MM.1S (cell line): ENCODE measurements at regions not wholly inside any gene's neighbourhood (a gene's known extent, or its start where the extent isn't known, plus 50 kb on each side); places are given as distances from the start of the nearest gene placed in this dataset.

Experiments
- DNase-seq: peaks from one replicate; pipeline ENCODE4 v3.0.0-alpha.2; 2015
- H2AFZ ChIP-seq: fragments of 300-600 bp; sonication (generic); 2 replicates; pipeline ENCODE4 v1.6.0; 2016; ENCODE audit warnings: antibody characterized with exemption, low read length
- H3F3A ChIP-seq: fragments of 300-600 bp; sonication (generic); 2 replicates; pipeline ENCODE4 v1.6.1; 2016; ENCODE audit warnings: mild to moderate bottlenecking, antibody characterized with exemption, low read length, moderate library complexity, mixed read lengths; ENCODE audit not compliant: insufficient read depth
- H3K27ac ChIP-seq: fragments of 300-600 bp; sonication (generic); 2 replicates; pipeline ENCODE4 v1.5.1; 2016; ENCODE audit warnings: mild to moderate bottlenecking, low read length
- H3K27me3 ChIP-seq: fragments of 300-600 bp; sonication (generic); replicated peaks from 2 replicates; pipeline ENCODE4 v1.6.0; 2016; ENCODE audit warnings: low read length; ENCODE audit not compliant: insufficient read depth
- H3K36me3 ChIP-seq: fragments of 300-600 bp; sonication (generic); replicated peaks from 2 replicates; pipeline ENCODE4 v1.6.1; 2016; ENCODE audit warnings: mild to moderate bottlenecking, low read length, mixed read lengths; ENCODE audit not compliant: insufficient read depth
- H3K4me1 ChIP-seq: fragments of 300-600 bp; sonication (generic); 2 replicates; pipeline ENCODE4 v1.6.1; 2016; ENCODE audit warnings: low read length, mixed read lengths
- H3K4me2 ChIP-seq: fragments of 300-600 bp; sonication (generic); 2 replicates; pipeline ENCODE4 v1.6.0; 2016; ENCODE audit warnings: low read depth, low read length
- H3K4me3 ChIP-seq: fragments of 300-600 bp; sonication (generic); 2 replicates; pipeline ENCODE4 v1.5.1; 2016; ENCODE audit warnings: low read length, mixed read lengths
- H3K79me2 ChIP-seq: fragments of 300-600 bp; sonication (generic); 2 replicates; pipeline ENCODE4 v1.6.1; 2016; ENCODE audit warnings: mixed run types, low read length, mixed read lengths
- H3K9ac ChIP-seq: fragments of 300-600 bp; sonication (generic); 2 replicates; pipeline ENCODE4 v1.6.1; 2016; ENCODE audit warnings: low read length, mixed read lengths
- H3K9me2 ChIP-seq: fragments of 300-600 bp; sonication (generic); replicated peaks from 2 replicates; pipeline ENCODE4 v1.6.1; 2016; ENCODE audit warnings: mild to moderate bottlenecking, low read length, mixed read lengths; ENCODE audit not compliant: insufficient read depth
- H3K9me3 ChIP-seq: fragments of 300-600 bp; sonication (generic); replicated peaks from 2 replicates; pipeline ENCODE4 v1.6.1; 2016; ENCODE audit warnings: mild to moderate bottlenecking, low read length, mixed read lengths; ENCODE audit not compliant: insufficient read depth
- H4K20me1 ChIP-seq: fragments of 300-600 bp; sonication (generic); 2 replicates; pipeline ENCODE4 v1.6.1; 2016; ENCODE audit warnings: mild to moderate bottlenecking, low read length, moderate library complexity, mixed read lengths; ENCODE audit not compliant: insufficient read depth
- EZH2 ChIP-seq: fragments of 300-600 bp; sonication (generic); optimal IDR thresholded peaks from 2 replicates; pipeline ENCODE3; 2017; ENCODE audit warnings: low read depth, mild to moderate bottlenecking, antibody characterized with exemption, low read length, mixed read lengths
- EZH2phosphoT487 ChIP-seq: fragments of 300-600 bp; sonication (generic); IDR thresholded peaks from 2 replicates; pipeline ENCODE4 v1.6.1; 2018; ENCODE audit warnings: antibody characterized with exemption, low read length
- TF ChIP-seq, protein P1 (sequence below): fragments of 300-600 bp; sonication (generic); IDR thresholded peaks from 2 replicates; pipeline ENCODE4 v1.5.1; 2016; ENCODE audit warnings: antibody characterized with exemption, low read length, mixed read lengths

DNA sequence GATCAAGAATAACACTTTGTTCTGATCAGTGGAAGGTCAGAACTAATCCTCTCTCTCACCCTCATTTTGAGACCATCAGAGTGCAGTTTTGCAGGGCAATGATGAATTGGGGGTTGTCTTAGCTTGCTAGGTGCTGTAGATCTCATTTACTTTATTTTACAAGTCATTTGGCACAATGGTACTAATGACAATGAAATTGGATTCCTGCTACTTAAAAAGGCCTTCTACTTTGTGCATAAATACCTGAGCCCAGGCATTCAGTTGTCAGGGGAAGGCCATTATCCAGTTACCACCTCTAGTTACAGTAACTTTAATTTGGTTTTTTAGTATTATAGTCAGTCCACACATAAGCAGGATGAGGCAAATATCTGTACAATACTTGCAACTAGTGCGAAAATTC is 240.0 kb downstream of the HDGFL1 start:
- no peak for DNase-seq
- no peaks in the 10 kb centered on the region for H3K9me3 ChIP-seq

DNA sequence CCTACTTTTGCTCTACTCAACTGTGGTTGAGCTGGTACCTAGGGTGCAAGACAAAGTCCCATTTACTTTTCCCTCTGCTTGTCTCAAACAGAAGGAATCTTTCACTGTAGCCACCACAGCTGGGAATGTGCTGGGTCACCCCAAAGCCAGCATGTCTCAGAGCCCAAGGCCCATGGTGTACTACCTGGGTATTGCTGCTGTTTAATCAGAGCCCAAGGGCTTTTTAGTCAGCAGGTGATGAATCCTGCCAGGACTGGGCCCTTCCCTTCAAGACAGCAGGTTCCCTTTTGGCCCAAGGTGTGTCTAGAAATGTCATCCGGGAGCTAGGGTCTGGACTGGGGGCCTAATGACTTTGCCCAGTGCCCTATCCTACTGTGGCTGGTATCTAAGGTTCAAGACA is 249.8 kb downstream of the HDGFL1 start:
- Histone ChIP-seq H3K4me2 (no peak overlapping the region), H2AFZ (no peak overlapping the region), H4K20me1 (no peaks in the 10 kb centered on the region), H3K4me1 (no peaks in the 10 kb centered on the region), H3K27me3 (no peaks in the 10 kb centered on the region), H3K36me3 (no peaks in the 10 kb centered on the region), H3K9me3 (no peaks in the 10 kb centered on the region), H3K79me2 (no peaks in the 10 kb centered on the region), H3F3A (no peaks in the 10 kb centered on the region), H3K27ac (no peak overlapping the region), H3K9me2 (no peaks in the 10 kb centered on the region), H3K4me3 (no peak overlapping the region), H3K9ac (no peak overlapping the region)
- DNase-seq, result no peak
- TF ChIP-seq EZH2 (no peak), EZH2phosphoT487 (no peak)
- TF ChIP-seq, protein P1, sequence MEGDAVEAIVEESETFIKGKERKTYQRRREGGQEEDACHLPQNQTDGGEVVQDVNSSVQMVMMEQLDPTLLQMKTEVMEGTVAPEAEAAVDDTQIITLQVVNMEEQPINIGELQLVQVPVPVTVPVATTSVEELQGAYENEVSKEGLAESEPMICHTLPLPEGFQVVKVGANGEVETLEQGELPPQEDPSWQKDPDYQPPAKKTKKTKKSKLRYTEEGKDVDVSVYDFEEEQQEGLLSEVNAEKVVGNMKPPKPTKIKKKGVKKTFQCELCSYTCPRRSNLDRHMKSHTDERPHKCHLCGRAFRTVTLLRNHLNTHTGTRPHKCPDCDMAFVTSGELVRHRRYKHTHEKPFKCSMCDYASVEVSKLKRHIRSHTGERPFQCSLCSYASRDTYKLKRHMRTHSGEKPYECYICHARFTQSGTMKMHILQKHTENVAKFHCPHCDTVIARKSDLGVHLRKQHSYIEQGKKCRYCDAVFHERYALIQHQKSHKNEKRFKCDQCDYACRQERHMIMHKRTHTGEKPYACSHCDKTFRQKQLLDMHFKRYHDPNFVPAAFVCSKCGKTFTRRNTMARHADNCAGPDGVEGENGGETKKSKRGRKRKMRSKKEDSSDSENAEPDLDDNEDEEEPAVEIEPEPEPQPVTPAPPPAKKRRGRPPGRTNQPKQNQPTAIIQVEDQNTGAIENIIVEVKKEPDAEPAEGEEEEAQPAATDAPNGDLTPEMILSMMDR, result no peak

More for the DNA sequence above, 240.0 kb downstream of the HDGFL1 start:
- Histone ChIP-seq H3K36me3 (no peaks in the 10 kb centered on the region), H3K4me2 (no peak overlapping the region), H3F3A (no peaks in the 10 kb centered on the region), H3K4me1 (no peaks in the 10 kb centered on the region), H4K20me1 (no peaks in the 10 kb centered on the region), H3K79me2 (no peaks in the 10 kb centered on the region), H3K27me3 (no peaks in the 10 kb centered on the region), H3K27ac (no peak overlapping the region), H2AFZ (no peak overlapping the region), H3K9me2 (no peaks in the 10 kb centered on the region), H3K9ac (no peak overlapping the region), H3K4me3 (no peak overlapping the region)
- TF ChIP-seq EZH2, result no peak
- TF ChIP-seq EZH2phosphoT487, result no peak
- TF ChIP-seq, protein P1, result no peak

DNA sequence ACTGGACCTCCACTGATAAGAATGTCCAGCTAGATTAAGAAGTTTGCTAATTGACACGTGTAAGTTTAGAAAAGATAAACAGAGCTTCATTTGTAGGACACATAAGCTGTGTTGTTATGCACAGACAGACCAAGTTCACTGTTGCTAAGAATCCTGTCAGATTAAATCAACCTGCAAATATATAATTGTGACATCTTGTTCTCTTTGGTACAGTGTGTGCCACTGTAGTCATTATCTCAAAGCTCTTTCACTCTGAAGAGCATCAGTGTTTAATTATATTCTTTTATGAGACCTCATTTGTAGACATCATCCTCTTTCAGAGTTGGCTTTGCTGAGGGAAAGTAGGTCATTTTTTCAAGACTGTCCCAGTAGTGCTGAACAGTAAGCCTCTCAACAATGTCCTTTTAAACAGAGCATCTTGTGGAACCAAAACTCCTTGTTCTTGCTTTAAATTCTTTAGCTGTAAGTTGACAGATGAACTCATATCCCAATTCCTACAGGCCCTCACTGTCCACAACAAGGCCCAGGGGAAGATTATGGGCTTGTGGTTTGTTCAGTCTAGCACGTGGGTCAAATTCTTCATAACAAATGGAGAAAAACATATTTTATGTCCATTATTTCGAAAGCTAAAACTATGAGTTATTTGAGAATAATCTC is 252.4 kb downstream of the HDGFL1 start:
- no peak overlapping the region for H3K9ac ChIP-seq
- no peaks in the 10 kb centered on the region for H3K79me2 ChIP-seq
- H3K4me3 ChIP-seq, result no peak overlapping the region
- no peaks in the 10 kb centered on the region for H3F3A ChIP-seq
- H3K27ac ChIP-seq, result no peak overlapping the region
- H4K20me1 ChIP-seq, result no peaks in the 10 kb centered on the region
- no peak overlapping the region for H3K4me2 ChIP-seq
- no peak overlapping the region for H2AFZ ChIP-seq
- TF ChIP-seq, protein P1, result no peak
- DNase-seq, result no peak
- H3K4me1 ChIP-seq, result no peaks in the 10 kb centered on the region
- no peaks in the 10 kb centered on the region for H3K9me2 ChIP-seq
- H3K27me3 ChIP-seq, result no peaks in the 10 kb centered on the region
- no peaks in the 10 kb centered on the region for H3K9me3 ChIP-seq
- H3K36me3 ChIP-seq, result no peaks in the 10 kb centered on the region
